GM21423 (cell line): ENCODE measurements at regions not wholly inside any gene's neighbourhood (a gene's known extent, or its start where the extent isn't known, plus 50 kb on each side); places are given as distances from the start of the nearest gene placed in this dataset.

Experiments used
- ATAC-seq: cut with Tn5 transposase; IDR thresholded peaks from one replicate; pipeline ENCODE4 v1.9.1; 2021; ENCODE audit warnings: mild to moderate bottlenecking, moderate library complexity; ENCODE audit not compliant: unreplicated experiment

DNA sequence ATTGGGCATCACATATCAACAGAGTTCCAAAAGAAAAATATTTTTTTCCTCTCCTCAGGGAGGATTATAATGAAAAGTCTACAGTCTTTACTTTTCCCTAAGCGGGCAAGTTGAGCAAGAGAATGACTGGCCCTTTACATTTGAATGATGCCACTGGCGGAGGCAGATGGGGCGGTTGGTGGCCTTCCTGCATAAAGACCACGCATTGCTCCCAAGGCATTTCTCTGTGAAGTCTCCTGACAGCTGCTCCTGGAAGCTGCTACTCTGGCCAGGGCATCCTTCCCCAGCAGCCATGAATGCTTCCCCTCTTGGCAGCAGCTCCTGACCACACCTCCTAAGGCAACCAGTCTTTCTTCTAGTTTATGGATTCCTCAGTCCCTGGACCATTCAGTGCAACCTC, 161.1 kb upstream of the RRP15 start:
- ATAC-seq: no peak

DNA sequence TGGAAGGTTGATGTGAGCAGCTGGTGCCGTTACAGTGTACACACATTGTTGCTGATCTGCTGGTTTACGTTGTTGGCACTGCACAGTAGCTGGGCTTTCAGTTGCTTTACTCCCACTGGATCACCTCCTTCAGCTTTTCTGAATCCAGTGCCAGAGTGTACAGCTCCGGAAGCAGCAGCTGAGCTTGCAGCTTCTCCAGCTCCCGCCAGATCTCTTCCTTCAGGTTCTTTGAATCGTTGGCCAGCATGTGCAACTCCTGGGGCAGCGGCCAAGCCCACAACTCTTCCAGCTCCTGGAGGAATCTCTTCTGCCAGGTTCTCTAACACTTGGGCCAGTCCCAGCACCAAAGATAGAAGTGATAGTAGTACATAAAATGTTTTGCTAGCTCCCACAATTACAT, 149.7 kb upstream of the RRP15 start:
- no peak for ATAC-seq

DNA sequence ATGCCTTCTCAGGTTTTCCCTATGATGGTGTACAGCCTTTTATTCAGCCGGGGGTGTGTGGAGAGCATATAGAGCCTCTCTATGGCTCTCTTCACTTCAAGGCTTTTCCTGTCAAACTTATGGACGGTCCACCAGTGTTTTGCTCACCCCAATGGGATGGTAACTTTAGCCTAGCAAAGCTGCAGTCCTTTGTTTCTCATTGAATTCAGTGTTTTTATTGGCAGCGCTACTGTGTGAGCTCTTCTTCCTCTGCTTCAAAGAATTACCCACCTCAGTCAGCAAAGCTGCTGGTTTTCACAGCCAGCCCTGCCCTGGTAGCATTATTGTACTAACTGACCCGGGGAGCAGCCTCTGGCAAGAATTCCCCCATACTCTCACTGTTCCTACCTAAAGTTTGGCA, 145.3 kb upstream of the RRP15 start:
- no peak for ATAC-seq

DNA sequence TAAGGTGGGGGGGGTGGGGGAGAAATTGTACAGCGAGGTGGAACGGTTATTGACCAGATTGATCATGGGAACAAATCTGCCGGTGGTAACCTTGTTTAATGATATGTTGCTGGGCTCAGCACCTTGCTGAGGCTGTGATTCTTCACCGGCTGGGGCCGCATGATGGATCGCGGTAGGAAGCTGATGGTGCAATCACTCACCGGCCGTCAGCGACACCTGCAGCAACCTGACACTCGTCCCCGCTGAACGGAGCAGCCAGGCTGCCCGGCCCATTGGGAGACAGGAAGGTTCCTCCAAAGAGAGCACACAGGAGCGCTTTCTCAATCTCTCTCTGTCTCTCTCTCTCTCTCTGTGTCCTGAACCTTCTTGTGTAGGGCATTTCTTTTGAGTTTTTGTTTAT, 128.5 kb upstream of the RRP15 start:
- no peak for ATAC-seq

DNA sequence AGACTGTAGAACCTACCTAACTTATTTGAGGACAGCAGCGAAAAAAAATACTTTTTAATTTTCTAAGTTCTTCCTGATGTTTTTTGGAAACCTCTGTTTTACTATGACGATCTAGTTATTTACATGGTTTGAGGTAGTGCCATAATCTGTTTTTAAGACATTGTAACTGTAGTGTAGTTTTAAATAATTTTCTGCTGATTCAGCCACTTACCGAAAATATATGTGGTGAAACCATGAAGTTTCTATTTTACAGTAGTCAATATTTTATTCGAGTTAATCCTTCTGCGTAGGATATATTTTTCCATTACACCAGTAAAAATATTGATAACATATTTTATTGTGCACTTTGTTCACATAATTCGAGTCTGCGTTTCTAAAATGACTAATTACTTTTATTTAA, 121.7 kb upstream of the RRP15 start:
- ATAC-seq: no peak

DNA sequence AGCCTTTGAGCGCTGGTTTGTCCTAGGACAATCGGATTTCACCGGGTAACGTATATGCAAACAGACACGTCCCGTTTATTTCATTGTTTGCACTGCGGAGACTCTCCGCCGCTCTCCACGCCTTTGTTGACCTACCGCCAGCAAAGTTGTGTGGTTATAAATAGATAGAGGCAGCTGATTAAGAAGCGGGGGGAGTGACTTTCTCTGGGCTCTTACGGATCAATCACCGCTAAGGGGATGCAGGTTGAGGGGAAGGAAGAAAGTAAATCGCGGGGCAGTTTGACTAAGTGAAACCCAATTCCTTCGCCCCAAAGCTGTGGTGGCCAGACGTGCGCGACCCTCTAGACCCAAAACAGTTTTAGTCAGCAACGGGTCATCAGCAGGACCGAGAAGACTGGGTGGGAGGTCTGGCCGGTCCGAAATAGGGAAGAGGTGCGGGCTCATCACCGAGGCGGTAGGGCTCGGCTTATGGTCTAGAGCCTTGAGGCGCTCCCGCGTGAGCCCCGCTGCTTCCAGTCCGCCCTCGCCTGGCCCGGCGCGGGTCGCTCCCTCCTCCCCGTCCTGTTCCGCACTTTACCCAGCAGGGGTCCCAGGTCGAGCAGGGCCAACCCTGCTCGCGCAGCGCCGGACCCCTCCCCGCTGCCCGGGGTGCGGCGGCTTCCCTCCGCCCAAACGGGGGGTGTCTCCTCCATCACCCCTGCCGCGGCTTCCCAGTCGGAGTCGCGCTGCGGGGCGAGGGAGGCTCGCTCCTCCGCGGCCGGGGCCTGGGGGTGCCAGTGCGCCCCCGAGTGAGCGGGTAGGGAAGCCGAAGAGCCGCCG, 120.8 kb upstream of the RRP15 start:
- peak; percentile 39 for ATAC-seq

DNA sequence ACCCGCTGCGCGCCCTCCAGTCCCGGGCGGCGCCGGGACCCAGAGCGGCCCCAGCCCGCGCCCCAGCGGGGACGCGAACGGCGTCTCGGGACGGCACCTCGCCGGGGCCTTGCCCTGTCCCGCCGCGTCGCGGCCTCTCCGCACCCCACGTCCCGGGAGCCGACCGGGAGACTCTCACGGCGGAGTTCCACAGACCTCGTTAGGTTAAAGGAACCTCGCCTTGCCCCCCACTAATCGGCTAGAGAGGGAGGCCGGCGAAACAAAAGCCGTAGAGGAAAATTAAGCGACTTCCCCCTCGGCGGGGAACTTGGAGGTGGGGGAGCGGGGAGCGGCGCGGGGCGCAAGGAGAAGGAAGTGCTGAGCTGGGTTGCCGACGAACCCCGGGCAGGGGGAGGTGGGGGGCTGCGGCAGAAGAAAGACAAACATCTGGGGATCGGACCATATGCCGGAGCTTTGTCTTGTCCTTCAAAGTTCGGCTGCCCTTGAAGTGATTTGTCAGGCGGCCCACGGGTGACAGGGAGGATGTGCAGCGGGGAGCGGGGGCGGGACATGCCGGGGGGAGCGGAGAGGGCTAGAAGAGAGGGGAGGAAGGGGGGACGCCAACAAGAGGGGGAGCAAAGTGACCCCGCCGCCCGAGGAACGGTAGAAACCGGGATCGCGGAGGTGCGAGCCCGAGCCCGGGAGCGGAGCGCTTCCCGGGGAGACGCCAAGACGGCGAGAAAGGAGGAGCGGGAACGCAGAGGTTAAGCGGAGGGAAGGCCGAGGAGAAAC, 120.0 kb upstream of the RRP15 start:
- ATAC-seq: peak; percentile 54

DNA sequence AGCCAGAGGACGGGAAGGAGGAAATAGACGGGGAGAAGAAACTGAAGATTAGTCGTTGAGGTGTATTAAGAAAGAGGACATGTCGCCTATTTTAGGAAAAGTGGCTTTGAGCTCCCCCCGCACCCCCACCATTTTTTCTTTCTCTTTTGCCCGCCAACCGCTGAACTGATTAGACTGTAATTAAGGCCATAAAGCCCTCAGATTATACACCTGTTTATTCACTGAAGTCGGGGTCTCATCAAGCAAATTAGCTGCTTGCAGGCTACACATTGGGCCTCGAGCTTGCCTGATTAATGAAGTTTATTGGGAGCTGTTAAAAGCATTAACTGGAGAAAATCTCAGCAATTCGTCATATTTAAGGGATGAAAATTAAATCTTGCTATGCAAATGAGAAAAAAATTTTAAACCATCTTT, 119.4 kb upstream of the RRP15 start:
- ATAC-seq: no peak

DNA sequence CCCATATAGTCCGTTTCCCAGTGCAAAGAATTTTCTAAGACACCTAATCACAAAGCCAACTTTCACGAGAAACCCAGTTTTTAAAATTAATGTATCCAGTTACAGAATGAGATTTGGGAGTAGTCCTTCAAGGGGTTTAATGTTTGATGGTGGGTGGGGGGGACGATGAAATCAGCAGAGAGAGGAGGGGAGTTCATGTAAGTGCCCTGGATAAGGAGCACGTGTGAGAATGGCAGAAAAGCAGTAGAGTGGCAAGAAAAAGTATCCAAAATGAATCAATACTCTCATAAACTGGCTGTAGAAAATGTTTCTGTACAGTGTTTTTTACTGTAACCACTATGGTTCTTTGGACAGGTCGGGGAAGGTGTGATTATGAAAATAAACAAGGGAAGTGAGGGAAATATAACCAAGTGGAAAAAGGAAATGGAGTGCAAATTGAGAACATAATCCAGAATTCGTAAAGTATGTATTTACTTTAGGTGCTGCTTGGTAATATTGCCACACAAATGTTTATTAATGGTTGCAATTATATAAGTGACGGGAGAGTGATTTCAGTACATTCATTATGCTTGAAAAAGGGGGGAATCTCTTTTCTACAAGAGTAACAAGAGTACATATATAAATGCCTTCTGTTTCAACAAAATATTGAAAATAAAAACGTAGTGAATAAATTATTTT, 118.7 kb upstream of the RRP15 start:
- no peak for ATAC-seq

DNA sequence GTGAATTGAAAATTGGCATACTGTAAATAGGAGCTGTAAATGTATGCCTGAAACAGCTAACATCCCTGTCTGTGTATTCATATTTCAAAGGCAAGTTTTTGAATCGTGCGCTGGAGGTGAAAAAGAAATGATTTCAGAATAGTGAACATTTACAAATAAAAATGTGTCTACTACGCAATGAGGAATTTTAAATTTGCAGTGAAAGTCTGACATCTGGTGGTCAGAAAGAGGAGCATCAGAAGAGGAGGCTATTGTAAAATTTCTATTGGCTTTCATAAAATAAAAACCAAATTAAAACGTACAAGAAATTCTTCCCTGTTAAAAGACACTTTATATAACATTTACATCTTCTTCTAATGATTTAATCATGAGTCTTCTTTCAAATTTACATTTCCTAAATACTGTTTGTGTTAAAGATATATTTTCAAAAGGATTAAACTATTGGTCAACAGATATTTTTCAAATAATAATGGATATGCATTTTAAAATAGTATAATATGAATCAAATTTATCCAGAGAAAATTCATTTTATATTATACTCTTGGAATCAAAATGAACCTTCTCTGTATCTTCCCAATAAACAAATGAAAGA, 113.7 kb upstream of the RRP15 start:
- ATAC-seq: no peak

DNA sequence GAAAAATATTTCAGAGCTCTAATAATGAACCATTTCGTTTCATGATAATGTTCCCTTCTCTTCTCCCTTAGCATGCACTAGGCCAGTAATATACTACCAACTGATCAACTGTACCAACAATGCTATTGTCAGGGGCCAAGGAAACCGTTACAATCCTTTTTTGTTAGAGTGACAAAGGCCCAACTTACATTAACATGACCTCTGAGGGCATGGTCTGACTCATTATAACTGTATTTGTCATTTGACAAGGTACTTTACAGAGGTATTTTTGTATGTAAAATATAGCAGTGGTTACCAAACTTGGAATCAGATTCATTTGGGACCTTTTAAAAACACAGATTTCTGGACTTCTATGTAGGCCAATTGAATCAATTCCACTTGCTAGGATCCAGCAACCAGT, 102.6 kb upstream of the RRP15 start:
- no peak for ATAC-seq

DNA sequence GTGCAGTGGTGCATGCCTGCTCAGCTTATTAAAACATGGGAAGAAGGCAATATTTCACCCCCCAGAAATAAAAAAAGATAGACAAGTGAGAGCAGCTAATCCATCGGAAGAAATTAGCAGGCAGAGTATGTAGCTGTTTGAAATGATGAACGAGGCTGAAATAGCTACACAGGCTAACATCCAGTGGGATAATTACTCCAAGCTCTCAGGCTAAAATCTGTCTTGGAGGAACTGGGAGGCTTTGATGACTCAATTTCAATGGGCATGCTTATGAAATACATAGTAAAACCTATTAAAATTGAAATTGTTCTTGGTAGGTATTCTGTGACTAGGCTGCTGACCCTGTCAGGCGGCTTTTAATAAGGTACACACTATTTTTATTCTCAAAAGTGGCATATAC, 84.1 kb upstream of the RRP15 start:
- no peak for ATAC-seq

DNA sequence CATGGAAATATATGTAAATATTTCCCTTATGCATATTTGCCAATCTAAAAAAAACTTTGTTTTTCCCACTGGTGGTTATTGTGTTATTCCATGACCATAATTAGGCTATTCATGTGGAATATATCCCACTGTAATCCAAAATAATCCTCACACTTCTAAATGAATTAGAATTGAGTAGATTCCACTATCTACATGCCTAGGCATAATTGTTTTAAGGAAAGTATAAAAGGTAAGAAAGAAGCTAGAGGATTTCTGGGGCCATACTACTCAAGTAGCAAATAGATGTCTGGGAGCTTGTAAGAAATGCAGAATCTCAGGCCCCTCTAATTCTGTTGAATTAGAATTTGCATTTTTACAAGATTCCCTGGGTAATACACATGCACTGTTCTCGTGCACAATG, 83.5 kb upstream of the RRP15 start:
- no peak for ATAC-seq

DNA sequence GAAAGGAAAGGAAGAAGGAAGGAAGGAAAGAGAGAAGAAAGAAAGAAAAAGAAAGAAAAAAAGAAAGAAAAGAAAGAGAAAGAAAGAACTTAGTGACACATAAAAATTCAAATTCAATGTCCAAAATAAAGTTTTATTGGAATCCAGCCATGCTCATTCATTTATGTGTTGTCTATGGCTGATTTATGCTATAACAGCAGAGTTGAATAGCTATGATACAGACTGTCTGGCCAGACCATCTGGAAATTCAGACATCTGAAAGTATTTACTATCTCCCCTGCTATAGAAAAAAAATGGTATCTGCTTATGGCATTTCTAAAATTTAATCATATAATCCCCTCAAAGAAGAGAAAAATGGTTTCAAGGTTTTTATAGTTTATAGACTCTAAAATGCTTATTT, 79.4 kb upstream of the RRP15 start:
- no peak for ATAC-seq

DNA sequence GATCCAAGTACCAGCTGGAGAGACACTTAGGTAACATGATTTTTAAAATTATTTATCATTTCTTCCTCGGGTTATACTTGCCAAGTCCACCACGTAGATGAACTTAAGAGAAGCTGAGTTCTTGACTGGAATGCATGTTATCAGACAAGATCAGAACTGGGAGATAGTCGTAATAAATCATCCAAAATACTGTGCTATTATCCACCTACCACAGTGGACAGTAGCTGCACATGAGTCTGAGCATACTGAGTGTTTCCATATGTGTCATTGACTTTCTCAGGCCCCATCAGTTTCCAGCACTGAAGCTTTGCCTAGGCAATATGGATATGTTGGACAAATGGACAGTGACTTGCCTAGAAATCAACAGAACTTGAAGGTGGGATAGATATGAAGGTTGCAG, 77.9 kb upstream of the RRP15 start:
- no peak for ATAC-seq

DNA sequence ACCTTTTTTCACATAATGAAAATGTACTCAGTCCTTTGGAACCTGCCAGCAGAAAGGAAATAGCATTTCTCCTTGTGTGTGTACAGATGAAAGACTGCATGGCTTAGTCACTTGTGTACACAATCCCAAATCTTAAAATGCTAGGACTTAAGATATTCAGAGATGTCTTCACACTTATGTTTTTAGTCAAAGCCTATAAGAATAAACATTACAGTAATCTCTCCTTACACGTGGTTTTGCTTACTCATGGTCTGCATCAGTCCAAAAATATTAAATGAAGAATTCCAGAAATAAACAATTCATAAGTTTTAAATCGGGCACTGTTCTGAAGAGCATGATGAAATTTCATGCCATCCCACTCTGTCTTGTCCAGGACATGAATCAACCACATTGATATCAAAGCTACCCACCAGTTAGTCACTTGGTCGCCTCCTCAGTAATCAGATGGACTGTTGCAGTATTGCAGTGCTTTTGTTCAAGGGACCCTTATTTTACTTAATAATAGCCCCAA, 75.7 kb upstream of the RRP15 start:
- no peak for ATAC-seq

DNA sequence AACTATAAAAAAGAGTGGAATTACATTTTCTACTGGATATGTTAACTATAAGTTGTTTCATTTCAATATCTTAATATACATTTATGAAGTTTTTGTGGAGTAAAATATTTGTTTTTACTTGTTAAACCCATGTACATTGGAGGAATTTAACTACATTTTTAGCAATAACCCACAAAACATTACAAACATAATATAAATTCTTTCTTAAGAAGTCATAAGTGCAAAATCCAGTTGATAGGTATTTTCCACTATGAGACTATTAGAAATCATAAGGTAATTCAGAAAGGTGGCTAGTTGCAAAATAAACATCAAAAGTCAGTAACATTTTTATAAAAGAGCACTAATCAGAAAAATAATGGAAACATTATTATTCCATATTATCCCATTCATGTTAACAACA, 73.9 kb upstream of the RRP15 start:
- ATAC-seq: no peak

DNA sequence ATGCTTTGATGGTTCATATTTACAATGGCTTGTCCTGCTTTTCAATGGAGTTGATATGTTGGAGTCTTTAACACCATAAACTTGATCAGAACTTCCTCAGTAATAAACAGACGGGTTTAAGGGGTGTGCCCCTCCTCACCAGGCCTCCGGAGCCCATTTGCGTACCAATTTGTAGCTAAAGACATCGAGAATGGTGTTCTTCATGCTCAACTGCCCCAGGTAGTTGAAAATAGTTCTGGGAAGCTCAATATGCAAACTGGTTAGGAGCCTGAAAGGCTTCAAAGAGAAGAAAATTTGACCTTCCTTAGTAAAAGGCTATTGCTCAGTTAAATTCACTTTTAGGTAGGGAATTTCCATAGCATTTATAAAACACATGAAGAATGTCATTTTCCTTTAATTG, 68.1 kb upstream of the RRP15 start:
- no peak for ATAC-seq

DNA sequence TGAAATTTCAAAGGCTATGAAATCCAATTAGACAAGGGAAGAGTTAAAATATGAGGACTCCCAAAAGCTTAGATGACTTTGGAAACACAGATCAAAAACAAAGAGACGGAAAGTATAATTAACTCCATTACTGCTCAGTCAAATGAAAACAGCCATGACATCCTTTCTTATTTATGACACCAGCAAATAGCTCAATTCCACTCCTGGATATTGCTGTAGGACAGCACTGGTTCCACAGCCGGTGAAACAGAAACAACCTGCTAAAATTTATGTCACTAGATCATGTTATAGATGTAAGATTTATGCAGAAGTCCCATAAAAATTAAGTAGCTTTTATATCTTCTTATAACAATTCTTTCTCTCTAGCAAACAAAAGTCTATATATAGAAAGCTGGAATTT, 65.6 kb upstream of the RRP15 start:
- no peak for ATAC-seq

DNA sequence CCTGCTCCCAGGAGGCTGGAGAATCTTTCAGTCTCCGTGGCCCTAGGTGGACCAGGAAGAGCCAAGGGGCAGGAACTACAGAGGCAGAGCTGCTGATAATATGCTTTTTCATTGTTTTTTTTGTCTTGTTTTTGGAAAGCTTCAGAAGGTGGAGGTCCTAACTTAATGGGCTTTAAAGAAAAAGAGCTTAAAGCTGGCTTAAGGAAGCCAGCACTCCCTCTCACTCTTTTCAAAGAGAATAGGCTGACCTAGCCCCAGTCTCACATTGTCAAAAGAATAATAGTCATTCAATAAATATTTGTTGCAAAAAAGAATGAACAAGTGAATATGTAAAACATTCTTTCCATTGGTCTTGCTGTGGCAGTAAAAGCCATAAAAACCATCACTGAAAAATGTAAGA, 61.0 kb upstream of the RRP15 start:
- ATAC-seq: no peak

DNA sequence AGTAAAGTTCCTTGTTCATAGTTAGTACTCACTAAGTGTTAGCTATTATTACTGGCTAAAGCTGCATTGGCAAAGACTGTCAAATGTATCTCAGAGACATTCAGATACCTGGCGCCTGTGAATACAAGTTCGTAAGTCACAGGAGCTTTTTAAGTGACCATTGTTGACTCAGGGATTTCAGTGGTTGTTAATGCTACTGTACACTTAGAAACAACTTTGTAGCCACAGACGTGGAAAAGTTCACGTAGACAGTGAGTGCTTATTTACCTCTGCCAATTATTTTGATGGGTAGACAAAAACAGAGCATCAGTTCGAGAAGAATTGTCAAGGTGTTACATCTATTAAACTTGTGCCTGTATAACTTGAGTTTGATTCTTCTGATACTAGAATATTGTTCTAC, 59.1 kb upstream of the RRP15 start:
- ATAC-seq: no peak
